Endothelial cell (in vitro differentiated cells): ENCODE measurements at regions not wholly inside any gene's neighbourhood (a gene's known extent, or its start where the extent isn't known, plus 50 kb on each side); places are given as distances from the start of the nearest gene placed in this dataset.

Experiments
- DNase-seq: peaks from one replicate; pipeline ENCODE4 v3.0.0; 2021; ENCODE audit warnings: low spot score
- H3K27ac Mint-ChIP-seq: one replicate; pipeline ENCODE4 v1.8.0; 2021; ENCODE audit warnings: mixed read lengths, inconsistent platforms; ENCODE audit not compliant: unreplicated experiment
- H3K27me3 Mint-ChIP-seq: one replicate; pipeline ENCODE4 v1.8.0; 2021; ENCODE audit warnings: mild to moderate bottlenecking, moderate library complexity, mixed read lengths, inconsistent platforms; ENCODE audit not compliant: unreplicated experiment
- H3K36me3 Mint-ChIP-seq: one replicate; pipeline ENCODE4 v1.8.0; 2021; ENCODE audit warnings: mild to moderate bottlenecking, low read depth, mixed read lengths, inconsistent platforms; ENCODE audit not compliant: unreplicated experiment
- H3K4me1 Mint-ChIP-seq: one replicate; pipeline ENCODE4 v1.8.0; 2021; ENCODE audit warnings: mild to moderate bottlenecking, mixed read lengths, inconsistent platforms; ENCODE audit not compliant: unreplicated experiment
- H3K4me3 Mint-ChIP-seq: one replicate; pipeline ENCODE4 v1.8.0; 2021; ENCODE audit warnings: mild to moderate bottlenecking, mixed read lengths, inconsistent platforms; ENCODE audit not compliant: unreplicated experiment
- H3K9me3 Mint-ChIP-seq: one replicate; pipeline ENCODE4 v1.8.0; 2021; ENCODE audit warnings: mixed read lengths, inconsistent platforms; ENCODE audit not compliant: unreplicated experiment
- CTCF ChIP-seq: fragments of 200-600 bp; sonication (generic); IDR thresholded peaks from one replicate; pipeline ENCODE4 v1.5.0; 2021; ENCODE audit warnings: antibody characterized with exemption; ENCODE audit not compliant: unreplicated experiment

GRCh38 chr18:45201489-45201888 lies 413.8 kb upstream of the SLC14A2 start:
- H3K27ac Mint-ChIP-seq, result no peak overlapping the region
- no peaks in the 10 kb centered on the region for H3K9me3 Mint-ChIP-seq
- no peaks in the 10 kb centered on the region for H3K4me1 Mint-ChIP-seq
- no peak for TF ChIP-seq CTCF
- no peaks in the 10 kb centered on the region for H3K27me3 Mint-ChIP-seq
- H3K4me3 Mint-ChIP-seq, result no peak overlapping the region
- H3K36me3 Mint-ChIP-seq, result no peaks in the 10 kb centered on the region
- DNase-seq, result no peak

GRCh38 chr18:45202061-45202460 lies 413.2 kb upstream of the SLC14A2 start:
- Mint-ChIP-seq H3K36me3 (no peaks in the 10 kb centered on the region), H3K27me3 (no peaks in the 10 kb centered on the region), H3K9me3 (no peaks in the 10 kb centered on the region), H3K4me1 (no peaks in the 10 kb centered on the region), H3K4me3 (no peak overlapping the region), H3K27ac (no peak overlapping the region)
- TF ChIP-seq CTCF, result no peak
- no peak for DNase-seq

GRCh38 chr18:45203677-45204076 lies 411.6 kb upstream of the SLC14A2 start:
- DNase-seq, result no peak
- no peaks in the 10 kb centered on the region for H3K9me3 Mint-ChIP-seq
- H3K27ac Mint-ChIP-seq, result no peak overlapping the region
- no peaks in the 10 kb centered on the region for H3K36me3 Mint-ChIP-seq
- no peak for TF ChIP-seq CTCF
- H3K4me1 Mint-ChIP-seq, result no peaks in the 10 kb centered on the region
- no peak overlapping the region for H3K4me3 Mint-ChIP-seq
- no peaks in the 10 kb centered on the region for H3K27me3 Mint-ChIP-seq

- Mint-ChIP-seq H3K36me3 (no peaks in the 10 kb centered on the region), H3K4me3 (no peak overlapping the region), H3K9me3 (no peaks in the 10 kb centered on the region), H3K4me1 (no peaks in the 10 kb centered on the region), H3K27ac (no peak overlapping the region), H3K27me3 (no peaks in the 10 kb centered on the region)
- no peak for TF ChIP-seq CTCF
- no peak for DNase-seq
These were observed 407.9 kb upstream of the SLC14A2 start for GRCh38 chr18:45207328-45207727.

- DNase-seq, result no peak
- Mint-ChIP-seq H3K36me3 (no peaks in the 10 kb centered on the region), H3K9me3 (no peaks in the 10 kb centered on the region), H3K4me3 (no peak overlapping the region), H3K27me3 (no peaks in the 10 kb centered on the region), H3K4me1 (no peaks in the 10 kb centered on the region), H3K27ac (no peak overlapping the region)
- TF ChIP-seq CTCF, result no peak
These were observed 407.1 kb upstream of the SLC14A2 start for GRCh38 chr18:45208164-45208563.
